ENCODE measurements at regions not wholly inside any gene's neighbourhood (a gene's known extent, or its start where the extent isn't known, plus 50 kb on each side); places are given as distances from the start of the nearest gene placed in this dataset.
"Not testable (repeated sequence)": the region's sequence is repeated elsewhere in the genome, so short reads cannot be mapped to it uniquely, and the experiment has no call there.

DNA sequence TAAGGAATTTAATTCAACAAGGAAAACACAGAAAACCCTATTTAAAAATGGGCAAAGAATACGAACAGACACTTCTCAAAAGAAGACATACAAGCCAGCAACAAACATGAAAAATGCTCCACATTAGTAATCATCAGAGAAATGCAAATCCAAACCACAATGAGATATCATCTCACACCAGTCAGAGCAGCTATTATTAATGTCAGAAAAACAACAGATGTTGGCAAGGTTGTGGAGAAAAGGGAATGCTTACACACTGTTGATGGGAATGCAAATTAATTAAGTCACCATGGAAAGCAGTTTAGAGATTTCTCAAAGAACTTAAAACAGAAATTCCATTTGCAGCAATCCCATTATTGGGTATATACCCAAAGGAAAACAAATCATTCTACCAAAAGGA is 55.2 kb downstream of the GCC1 start:
- intact Hi-C loops (cut with micrococcal nuclease), result no loop called here

DNA sequence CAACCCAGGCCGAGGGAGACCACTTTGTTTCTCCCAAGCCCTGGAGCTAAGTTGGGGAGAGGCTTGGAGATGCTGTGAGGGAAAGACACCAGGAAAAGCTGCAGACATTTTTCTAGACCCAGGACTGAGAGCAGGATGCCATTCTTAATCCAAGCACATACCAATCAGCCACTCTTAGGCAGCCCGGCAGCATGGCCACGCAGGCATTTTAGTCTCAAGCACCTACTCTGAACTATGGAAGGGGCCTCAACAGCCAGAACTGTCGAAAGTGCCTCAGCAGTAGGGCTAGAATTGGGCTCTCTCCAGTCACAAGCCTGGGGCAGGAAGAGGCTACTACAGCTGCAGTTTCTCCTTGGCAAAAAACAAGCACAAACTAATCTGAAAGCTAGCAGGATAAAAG is 57.8 kb downstream of the GCC1 start:
- intact Hi-C loops (cut with micrococcal nuclease), result no loop called here

DNA sequence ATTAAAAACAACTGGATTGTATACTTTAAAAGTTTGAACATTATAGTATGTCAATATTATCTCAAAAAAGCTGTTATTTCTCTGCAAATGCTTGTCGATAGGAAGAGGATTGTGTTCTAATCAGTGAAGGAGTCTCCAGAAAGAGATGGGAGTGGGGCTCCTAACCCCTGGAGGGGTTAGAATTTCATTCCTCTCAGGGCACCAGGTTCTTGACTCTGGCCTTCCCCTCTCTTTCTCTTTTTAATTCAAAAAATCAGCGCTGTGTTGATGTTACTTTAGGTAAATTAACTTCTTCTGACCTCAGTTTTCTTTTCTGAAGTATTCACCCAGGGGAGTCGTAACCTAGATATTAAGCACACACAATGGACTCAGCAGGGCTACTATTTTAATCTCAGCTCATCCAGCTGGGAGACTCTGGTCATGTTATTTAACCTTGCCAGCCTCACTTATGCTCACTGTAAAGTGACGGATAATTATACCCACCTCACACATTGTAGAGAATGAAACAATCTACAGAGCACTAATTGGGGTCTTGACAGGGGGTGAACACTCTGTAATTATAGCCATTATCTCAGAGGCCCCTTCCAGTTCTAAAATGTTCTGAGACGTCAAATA is 59.4 kb downstream of the GCC1 start:
- intact Hi-C loops (cut with micrococcal nuclease), result no loop called here

DNA sequence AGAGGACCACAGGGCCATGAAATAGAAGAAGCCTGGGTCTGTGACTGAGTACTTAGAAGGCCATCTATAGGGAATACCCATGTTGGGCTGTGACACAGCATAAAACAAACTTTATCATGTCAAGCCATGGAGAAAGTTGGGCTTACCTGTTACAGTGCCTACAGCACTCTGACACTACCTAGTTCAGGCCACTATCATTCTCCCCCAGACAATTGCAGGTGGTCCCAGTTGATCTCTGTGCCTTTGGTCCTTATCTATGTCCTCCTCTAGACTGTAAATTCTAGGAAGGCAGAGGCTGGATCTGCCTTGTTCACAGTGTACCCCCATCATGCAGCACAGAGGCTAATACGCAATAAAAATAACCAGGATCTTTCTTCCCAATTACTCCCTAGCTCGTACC is 69.1 kb downstream of the GCC1 start:
- intact Hi-C loops (cut with micrococcal nuclease), result no loop called here

DNA sequence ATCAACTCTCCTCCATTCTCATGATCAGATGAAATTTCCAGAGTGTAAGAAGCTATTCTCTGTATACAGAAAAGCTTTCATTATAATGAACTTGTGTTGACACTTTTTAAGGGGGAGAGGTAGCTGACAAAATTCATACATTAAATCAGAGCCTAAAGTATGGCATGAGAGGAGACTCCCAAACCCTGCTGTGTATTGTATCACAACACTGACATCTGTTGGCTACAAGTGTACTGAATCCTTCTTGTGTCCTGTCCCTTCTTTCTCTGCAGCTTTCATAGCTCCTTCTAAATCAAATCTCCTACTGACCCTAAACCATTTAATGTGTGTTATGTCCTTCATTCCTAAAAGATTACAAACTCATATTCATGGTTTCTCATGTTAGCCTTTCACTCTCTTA is 70.9 kb downstream of the GCC1 start:
- intact Hi-C loops (cut with micrococcal nuclease), result loop anchor here (2.0 to 5.0 kb wide), 2 partner anchors 167 to 658 kb away; no protein-coding TSS in a partner anchor

DNA sequence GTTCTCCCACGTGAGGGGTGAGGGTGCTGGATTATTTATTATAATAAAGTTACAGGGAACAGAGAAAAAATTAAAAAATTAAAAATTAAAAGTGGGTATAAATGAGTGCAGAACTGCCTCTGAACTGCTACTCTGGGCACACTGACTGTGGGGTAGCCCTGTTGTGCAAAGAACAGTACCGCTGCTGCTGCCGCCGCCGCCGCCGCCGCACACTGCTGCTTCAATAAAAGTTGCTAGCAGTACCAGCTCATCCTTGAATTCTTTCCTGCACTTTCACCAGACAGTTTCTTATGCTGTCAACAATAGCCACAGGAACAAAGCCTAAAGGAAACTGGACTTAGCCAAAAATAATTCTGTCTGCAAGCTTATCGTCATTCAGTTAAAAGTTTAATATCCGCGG is 72.1 kb downstream of the GCC1 start:
- intact Hi-C loops (cut with micrococcal nuclease), result loop anchor here (5.0 kb wide), 1 partner anchor 166 kb away; no protein-coding TSS in a partner anchor

DNA sequence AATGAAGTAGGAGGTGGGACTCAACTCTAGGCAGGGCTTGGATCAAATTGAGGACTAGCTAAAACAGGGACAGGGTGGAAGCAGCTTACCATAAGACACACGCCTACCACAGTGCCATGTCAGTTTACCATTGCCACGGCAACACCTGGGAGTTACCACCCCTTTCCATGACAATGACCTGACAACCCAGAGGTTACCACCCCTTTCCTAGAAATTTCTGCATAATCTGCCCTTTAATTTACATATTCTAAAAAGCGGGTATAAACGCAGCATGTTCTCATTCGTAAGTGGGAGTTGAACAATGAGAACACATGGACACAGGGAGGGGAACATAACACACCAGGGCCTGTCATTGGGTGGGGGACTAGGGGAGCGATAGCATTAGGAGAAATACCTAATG is 72.7 kb downstream of the GCC1 start:
- intact Hi-C loops (cut with micrococcal nuclease), result loop anchor here (5.0 kb wide), 1 partner anchor 165 kb away; no protein-coding TSS in a partner anchor

DNA sequence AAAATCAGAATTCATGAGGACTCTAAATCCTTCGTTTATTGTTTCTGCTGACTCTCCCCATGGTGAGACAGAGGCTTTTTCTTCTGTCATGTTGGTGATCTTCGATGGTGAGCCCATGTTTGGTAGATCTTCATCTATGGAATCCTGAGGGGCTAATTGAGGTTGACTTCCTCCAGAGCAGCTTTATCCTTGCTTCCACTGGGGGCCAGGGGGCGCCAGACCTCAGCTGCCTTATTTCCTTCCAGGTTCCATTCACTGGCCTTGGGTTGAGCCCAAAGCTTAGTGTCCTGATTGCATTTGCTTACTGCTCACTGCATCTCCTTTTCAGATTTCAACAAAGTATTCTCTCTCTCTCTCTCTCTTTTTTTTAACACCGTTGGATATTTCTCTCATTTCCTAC is 80.7 kb downstream of the GCC1 start:
- intact Hi-C loops (cut with micrococcal nuclease), result loop anchor here (1.0 kb wide), 1 partner anchor 705 kb away; no protein-coding TSS in a partner anchor

DNA sequence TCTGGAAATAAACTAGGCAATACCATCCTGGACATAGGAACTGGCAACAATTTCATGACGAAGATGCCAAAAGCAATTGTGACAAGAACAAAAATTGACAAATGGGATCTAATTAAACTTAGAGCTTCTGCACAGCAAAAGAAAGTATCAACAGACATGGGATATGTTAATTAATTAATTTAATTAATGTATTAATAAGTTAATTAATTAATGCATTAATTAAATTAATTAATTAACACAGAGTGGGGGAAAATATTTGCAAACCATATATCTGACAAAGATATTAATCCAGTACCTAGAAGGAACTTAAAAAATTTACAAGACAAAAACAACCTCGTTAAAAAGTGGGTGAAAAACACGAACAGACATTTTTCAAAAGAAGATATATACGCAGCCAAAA is 83.6 kb downstream of the GCC1 start:
- intact Hi-C loops (cut with micrococcal nuclease), result no loop called here

DNA sequence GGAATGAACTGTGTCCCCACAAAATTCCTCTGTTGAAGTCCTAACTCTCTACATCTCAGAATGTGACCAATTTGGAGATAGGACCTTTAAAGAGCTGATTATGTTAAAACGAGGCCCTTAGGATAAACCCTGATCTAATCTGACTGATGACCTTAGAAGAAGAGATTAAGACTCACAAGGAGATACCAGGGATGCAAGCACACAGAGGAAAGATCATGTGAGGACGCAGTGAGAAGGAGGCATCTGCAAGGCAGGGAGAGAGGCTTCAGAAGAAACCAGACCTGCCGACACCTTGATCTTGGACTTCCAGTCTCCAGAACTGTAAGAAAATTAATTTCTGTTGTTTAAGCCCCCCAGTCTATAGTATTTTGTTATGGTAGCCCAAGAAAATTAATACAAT is 94.9 kb upstream of the ZNF800 start:
- intact Hi-C loops (cut with micrococcal nuclease), result no loop called here

DNA sequence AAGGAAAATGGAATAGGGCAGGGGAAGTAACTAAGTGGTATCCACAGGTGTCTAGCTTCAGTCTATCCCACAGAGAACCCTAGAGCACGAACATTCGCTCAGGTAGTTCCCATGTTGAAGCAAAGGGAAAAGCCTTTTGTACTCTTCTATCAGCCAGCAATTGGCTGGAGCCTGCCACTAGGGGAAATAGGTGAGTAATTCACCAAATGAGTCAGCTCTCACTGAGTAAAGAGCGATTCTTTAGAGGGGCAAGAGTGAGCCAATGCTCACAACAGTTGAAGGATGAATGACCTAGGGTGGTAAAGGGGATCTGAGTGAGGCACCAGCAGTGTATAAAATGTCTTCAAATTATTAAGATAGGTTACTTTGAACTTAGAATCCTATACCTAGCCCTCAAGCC is 94.1 kb upstream of the ZNF800 start:
- intact Hi-C loops (cut with micrococcal nuclease), result no loop called here

DNA sequence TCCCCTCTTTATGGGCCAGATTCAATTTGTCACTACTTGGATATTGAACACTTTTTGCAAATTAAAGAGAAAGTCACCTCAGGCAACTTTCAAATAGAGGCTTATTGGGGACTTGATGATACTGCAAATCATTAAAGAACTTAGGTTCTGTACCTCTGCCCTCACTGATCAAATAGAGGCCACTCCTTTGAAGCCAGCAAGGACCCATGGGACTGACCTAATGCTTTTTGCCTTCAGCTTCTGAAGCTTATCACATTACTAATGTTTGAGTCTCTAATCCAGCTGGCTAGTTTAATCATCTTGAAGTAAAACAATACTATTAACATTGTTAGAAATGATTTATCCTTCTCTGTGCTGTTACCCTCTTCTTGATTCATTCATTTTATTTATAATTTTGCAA is 93.0 kb upstream of the ZNF800 start:
- intact Hi-C loops (cut with micrococcal nuclease), result no loop called here

DNA sequence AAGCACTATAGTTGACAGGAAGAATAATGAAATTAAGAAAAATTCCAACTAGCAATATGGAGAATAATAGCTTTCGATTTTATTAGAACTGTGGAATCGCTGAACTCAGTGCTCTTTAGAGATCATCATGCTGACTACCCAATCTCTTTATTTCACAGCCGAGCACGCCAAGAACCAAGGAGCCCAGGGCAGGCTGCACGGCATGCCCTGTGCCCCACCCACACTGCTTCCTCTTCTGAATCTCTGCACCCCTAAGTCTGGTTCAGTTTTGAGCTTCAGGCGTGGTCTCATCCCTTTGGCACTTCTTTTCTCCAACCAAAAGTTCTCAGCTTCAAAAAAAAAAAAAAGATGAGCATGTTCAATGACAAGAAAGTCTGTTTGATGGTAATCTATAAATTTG is 92.4 kb upstream of the ZNF800 start:
- intact Hi-C loops (cut with micrococcal nuclease), result no loop called here

DNA sequence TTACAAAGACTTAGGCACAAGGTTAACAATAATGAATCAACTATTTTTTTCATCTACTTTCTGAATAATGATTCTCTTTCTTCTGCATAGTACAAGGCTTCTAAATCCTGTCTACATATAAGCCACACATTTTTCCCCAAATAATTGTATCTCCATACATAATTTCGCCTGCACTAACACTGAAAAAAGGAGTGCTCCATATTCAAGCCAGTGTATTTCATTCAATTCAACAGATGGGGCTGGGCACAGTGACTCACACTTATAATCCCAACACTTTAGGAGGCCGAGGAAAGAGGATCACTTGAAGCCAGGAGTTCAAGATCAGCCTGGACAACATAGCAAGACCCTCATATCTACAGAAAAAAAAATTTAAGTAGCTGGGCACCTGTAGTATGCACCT is 86.0 kb upstream of the ZNF800 start:
- intact Hi-C loops (cut with micrococcal nuclease), result no loop called here

DNA sequence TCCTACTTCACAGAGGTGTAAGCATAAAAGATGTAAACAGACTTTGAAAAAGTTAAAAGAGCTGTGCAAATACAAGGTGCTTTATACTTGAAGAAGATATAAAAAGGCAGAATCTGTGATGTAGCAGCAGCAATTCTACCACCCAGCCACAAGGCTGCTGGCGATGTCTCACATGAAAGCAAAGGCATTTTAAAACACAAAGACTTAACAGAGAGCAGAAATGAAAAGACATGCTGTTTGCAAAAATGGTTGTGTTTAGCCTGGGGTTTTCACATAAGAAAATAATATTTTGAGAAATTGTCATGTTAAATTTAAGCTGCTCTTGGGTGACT is 85.5 kb upstream of the ZNF800 start:
- intact Hi-C loops (cut with micrococcal nuclease), result no loop called here

DNA sequence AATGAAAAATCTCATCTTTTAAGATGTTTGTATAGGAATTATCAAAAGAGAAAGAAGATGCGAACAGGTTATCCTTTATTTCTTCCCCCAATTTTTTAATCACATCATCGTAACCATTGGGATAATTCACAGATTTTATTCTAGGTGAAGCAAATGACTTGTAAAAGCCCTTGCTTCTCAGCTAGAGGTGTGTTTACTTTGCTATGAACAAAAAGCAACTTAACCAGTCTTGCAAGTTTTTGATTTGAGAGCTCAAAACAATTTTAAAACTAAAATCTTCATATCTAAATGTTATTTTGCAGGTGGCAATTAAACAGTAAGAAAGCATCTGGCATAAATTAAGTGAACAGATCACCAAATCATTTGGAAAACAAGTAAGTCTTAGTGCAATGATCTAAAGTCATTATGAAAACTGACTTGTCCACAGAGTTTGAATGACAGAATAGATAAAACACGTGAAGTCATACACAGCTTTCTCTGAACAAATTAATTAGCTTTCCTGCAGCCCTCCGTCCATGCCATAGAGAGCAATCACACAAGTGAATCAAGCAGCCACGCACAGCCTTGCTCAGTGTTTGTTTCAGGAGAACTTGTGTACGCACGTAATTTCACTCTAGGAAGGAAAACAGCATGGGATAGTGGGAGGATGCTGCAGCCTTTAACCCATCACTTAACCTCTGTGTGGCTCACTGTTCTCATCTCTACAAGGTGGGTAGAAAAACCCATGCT is 85.0 kb upstream of the ZNF800 start:
- intact Hi-C loops (cut with micrococcal nuclease), result no loop called here

DNA sequence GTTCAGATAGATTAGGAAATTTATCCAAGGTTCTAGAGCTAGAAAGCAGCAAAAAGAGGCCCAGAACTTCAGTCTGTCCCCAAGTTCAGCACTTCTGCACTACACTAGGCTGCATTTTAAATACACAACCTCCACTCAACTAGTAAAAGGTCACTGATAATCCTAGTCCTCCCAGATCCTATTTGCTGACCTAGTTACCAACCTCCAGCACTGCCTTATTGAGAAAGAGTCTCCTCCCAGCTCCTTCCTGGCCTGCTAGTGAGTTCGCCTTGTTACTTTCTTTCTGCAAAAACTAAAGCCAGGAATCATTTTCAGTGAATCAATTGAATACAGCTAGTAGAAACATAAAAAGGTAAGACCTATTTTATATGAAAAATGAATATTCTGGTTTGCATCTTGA is 84.1 kb upstream of the ZNF800 start:
- intact Hi-C loops (cut with micrococcal nuclease), result no loop called here

DNA sequence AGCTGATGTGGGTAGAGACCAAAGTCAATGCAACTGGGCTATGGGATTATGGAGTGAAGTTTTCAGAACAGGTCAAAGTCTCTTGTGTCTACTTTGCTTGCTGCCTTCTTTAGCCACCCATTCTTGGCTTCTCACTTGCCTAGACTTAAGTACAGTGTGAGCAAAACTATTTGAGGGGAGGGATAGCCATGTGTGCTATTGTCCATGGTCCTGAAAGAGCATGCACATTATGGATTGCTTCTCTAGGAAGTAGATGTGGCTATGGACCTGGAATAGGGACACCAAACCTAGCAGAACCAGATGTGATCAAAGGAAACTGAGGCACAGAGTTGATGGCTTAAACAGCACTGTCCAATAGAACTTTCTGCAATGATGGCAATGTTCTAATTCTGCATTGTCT is 81.9 kb upstream of the ZNF800 start:
- intact Hi-C loops (cut with micrococcal nuclease), result no loop called here

DNA sequence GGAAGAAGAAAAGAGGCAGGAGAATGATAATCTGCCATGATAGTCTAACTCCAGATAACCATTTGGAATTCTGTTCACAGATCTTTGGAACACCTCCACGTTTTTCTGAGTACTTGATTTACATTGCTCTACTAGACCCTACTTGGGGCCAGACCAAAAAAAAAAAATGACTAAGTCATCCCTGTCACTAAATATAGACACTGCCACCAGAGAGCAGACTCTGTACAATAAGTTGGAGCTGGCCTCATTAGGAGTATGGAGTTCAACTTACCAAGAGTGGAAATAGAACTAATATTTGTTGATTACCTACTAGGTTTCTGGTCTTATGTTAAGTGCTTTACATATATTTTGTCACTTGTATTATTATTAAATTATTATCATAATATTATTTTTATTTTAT is 80.9 kb upstream of the ZNF800 start:
- intact Hi-C loops (cut with micrococcal nuclease), result no loop called here

DNA sequence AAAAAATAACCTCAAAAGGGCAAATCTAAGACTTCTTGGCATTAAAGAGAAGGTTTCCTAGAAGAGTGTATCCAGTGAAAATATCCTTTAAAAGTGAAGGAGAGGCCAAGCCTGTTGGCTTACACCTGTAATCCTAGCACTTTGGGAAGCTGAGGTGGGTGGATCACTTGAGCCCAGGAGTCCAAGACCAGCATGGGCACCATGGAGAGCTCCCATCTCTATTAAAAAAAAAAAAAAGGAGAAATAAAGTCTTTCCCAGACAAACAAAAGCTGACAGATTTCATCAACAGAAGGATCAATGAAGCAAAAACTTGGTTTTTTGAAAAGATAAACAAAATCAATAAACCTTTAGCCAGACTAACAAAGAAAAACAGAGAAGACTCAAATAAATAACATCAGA is 67.6 kb upstream of the ZNF800 start:
- intact Hi-C loops (cut with micrococcal nuclease), result no loop called here

DNA sequence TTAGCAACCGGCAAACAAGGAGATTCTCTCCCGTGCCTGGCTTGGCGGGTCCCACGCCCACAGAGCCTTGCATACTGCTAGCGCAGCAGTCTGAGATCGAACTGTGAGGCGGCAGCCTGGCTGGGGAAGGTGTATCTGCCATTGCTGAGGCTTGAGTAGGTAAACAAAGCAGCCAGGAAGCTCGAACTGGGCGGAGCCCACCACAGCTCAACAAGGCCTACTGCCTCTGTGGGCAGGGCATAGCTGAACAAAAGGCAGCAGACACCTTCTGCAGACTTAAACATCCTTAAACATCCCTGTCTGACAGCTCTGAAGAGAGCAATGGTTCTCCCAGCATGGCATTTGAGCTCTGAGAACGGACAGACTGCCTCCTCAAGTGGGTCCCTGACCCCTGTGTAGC is 58.8 kb upstream of the ZNF800 start:
- intact Hi-C loops (cut with micrococcal nuclease), result not testable (repeated sequence)

DNA sequence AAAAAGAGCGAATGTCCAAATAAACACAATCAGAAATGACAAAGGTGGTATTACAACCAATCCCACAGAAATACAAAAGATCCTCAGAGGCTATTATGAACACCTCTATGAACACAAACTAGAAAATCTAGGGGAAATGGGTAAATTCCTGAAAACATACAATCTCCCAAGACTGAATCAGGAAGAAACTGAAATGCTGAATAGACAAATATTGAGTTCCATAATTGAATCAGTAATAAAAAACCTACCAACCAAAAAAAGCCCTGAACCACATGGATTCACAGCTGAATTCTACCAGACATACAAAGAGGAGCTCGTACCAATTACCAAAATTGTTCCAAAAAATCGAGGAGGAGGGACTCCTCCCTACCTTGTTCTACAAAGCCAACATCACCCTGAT is 56.1 kb upstream of the ZNF800 start:
- intact Hi-C loops (cut with micrococcal nuclease), result no loop called here

DNA sequence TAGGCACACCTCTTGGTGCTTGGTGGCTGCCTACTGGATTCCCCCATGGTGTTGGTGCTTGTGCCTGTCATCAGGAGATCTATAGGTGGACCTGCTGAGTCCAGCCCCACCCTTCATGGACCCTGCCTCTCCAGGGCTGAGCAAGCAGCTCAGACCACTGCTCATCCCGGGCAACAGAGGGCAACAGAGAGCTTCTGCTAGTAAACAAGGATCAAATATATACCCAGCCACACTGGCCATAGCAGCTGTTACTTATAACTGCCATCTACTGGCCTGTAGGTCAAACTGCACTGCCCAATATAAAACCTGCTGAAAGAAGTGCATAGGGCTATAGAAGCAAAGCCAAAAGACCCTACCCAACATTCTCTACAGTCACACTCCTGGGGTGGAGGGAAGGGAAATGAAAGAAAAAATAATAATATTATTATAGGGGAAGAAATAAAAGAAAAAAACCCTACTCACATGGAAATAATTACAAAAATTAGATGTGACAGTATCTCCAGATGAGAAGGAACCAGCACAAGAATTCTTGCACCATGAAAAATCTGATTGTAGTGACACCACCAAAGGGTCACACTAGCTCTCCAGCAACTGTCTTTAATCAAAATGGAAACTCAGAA is 54.9 kb upstream of the ZNF800 start:
- intact Hi-C loops (cut with micrococcal nuclease), result loop anchor here (1.0 to 2.0 kb wide), 8 partner anchors 33 to 763 kb away; partner anchors contain the start of gene GCC1

Measured in T-helper 1 cell treated with Interleukin-12 subunit alpha and Interleukin-12 subunit beta and Interleukin-4 antibody, amounts not matched to agents 30 ng/mL and 1 ng/mL, for 36 hours (primary cell).